Spleen (tissue), 11 donors: ENCODE measurements at regions not wholly inside any gene's neighbourhood (a gene's known extent, or its start where the extent isn't known, plus 50 kb on each side); places are given as distances from the start of the nearest gene placed in this dataset.

Experiments used
- DNase-seq: peaks from one replicate; pipeline ENCODE4 v3.0.0-alpha.2; 2020
- H3K27ac ChIP-seq, 8 donors: fragments of 200-600 bp; sonication (generic) in 7 of 8; 1 replicate in 4 of 8; 2 replicates in 4 of 8; pipeline versions ENCODE4 v1.5.0 to v1.8.0; 2016 to 2021; ENCODE audit warnings: inconsistent platforms in 4 of 8, mild to moderate bottlenecking in 4 of 8, moderate library complexity in 1 of 8
- H3K27me3 ChIP-seq, 7 donors: fragments of 200-600 bp; sonication (generic) in 6 of 7; replicated peaks in 1 of 7; 1 replicate in 4 of 7; 2 replicates in 3 of 7; pipeline versions ENCODE4 v1.5.0 to v1.8.0; 2016 to 2021; ENCODE audit warnings: inconsistent platforms in 3 of 7, mild to moderate bottlenecking in 1 of 7
- H3K36me3 ChIP-seq, 6 donors: fragments of 200-600 bp; sonication (generic) in 5 of 6; 1 replicate in 4 of 6; 2 replicates in 2 of 6; pipeline versions ENCODE4 v1.5.0 to v1.8.0; 2016 to 2021; ENCODE audit warnings: inconsistent platforms in 2 of 6
- H3K4me1 ChIP-seq, 6 donors: fragments of 200-600 bp; sonication (generic) in 5 of 6; 1 replicate in 3 of 6; 2 replicates in 3 of 6; pipeline versions ENCODE4 v1.5.0 to v1.8.0; 2016 to 2021; ENCODE audit warnings: inconsistent platforms in 3 of 6
- H3K4me3 ChIP-seq, 8 donors: fragments of 200-600 bp; sonication (generic) in 7 of 8; 1 replicate in 4 of 8; 2 replicates in 4 of 8; pipeline versions ENCODE4 v1.5.0 to v1.8.0; 2016 to 2021; ENCODE audit warnings: inconsistent platforms in 4 of 8, mild to moderate bottlenecking in 4 of 8, moderate library complexity in 2 of 8
- H3K9me3 ChIP-seq, 8 donors: fragments of 200-600 bp; sonication (generic) in 7 of 8; 1 replicate in 4 of 8; 2 replicates in 4 of 8; pipeline versions ENCODE4 v1.5.0 to v1.8.0; 2016 to 2021; ENCODE audit warnings: inconsistent platforms in 4 of 8
- CTCF ChIP-seq, 11 experiments: fragments of 200-600 bp in 7 of 11; fragments of 450-650 bp in 4 of 11; sonication (generic) in 4 of 11; IDR thresholded peaks in 8 of 11; conservative IDR thresholded peaks in 3 of 11; 1 replicate in 7 of 11; 2 replicates in 4 of 11; pipeline versions ENCODE4 v1.4.0 to v1.8.0; 2016 to 2021; ENCODE audit warnings: antibody characterized with exemption in 11 of 11, inconsistent platforms in 4 of 11, mild to moderate bottlenecking in 1 of 11
- POLR2A ChIP-seq, 3 donors: fragments of 450-650 bp; IDR thresholded peaks; one replicate each; pipeline ENCODE4 v1.5.1; 2017; ENCODE audit warnings: antibody characterized with exemption in 3 of 3, mild to moderate bottlenecking in 1 of 3
- POLR2AphosphoS5 ChIP-seq, 3 donors: sonication (generic); formaldehyde crosslinking; IDR thresholded peaks; one replicate each; pipeline ENCODE4 v1.5.1; 2017; ENCODE audit warnings: antibody characterized with exemption in 3 of 3
- WGBS, 5 donors: extraction: QIAGEN DNeasy Blood & Tissue Kit in 3 of 5; methylation state at CpG; one replicate each; pipeline versions ENCODE4 v1.1.5 to v1.1.7; 2013 to 2018; 5-methylcytosine and 5-hydroxymethylcytosine counted together
- intact Hi-C: fragments of 100-400 bp; cut with DNase I; formaldehyde crosslinking; loops from one replicate; pipeline ENCODE4 v1.15.0; 2023; ENCODE audit warnings: low total_unique reads
- donor health status: healthy with polysubstance abuse.
- donor health status: DM: no; HTN: no; CAD: no; lungs with moderate emphysema.
- donor health status: DM: no; HTN: no; CAD: no.
- donor health status: Bipolar disorder and iron deficiency.
- donor health status: healthy.
- donor health status: DM: no; HTN: no; CAD: no.
- donor health status: DM: yes; HTN: yes; CAD: no.

DNA sequence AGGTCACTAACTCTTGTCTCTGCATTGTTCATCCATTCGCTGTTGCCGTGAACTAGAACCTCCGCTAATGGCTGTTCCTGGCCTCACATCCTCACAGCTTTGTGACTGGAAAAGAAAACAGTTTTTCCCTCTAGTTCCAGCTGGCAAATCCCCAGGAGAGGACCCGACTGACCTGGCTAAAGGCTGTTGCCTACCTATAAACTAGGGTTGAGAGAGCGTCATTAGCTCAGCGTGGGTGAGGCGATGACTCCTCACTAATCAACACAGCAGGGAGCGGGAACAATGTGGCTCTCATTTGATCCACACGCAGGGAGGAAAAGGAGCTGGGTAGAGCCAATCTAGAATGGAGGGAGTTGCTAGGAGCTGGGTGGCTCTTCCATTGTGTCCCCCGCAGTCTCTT is 282.1 kb upstream of the IRX5 start:
- H3K4me1 ChIP-seq, result no peaks in the 10 kb centered on the region
- DNase-seq, result no peak
- no peak overlapping the region for H3K4me3 ChIP-seq
- WGBS, 5 donors, result 77 to 88% (median 84%) methylated on average over 10 of the region's 10 CpGs
- no peaks in the 10 kb centered on the region for H3K9me3 ChIP-seq
- TF ChIP-seq POLR2A (IDR thresholded peaks at IDR 0.05) (no peak), CTCF (IDR thresholded peaks at IDR 0.05 in 8 of 11, conservative IDR thresholded peaks at IDR 0.05 in 3 of 11) (no peak), POLR2AphosphoS5 (IDR thresholded peaks at IDR 0.05) (no peak)
- intact Hi-C loops, result no loop called here
- H3K27ac ChIP-seq, result no peak overlapping the region
- H3K36me3 ChIP-seq, result no peaks in the 10 kb centered on the region
- H3K27me3 ChIP-seq, result peaks cover 0 to 29% (median 0%) of the 10 kb centered on the region in 7 donors

DNA sequence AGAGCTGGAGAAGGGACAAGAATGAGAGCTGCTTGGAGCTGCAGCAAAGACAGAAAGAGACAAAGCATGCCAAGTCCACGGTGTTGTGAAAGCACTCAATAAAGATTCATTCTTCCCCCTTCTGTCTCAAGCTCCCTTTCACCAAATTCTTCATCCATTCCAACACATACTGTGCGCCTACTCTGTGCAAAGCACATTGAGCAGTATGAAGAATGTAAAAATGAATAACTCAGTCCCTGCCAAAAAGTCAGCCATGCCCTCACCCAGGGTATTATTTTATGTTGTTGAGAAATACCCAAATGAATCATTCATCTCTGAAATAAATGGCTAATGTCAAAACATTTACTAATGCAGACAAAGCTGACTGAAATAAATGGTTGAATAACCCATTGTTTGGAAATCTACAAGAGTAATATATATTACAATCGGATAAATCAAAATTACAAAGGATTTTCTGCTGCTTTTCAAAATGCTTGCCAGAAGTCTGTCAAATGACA is 282.9 kb upstream of the IRX5 start:
- no peak overlapping the region for H3K4me3 ChIP-seq
- no peak for TF ChIP-seq POLR2A (IDR thresholded peaks at IDR 0.05)
- TF ChIP-seq POLR2AphosphoS5 (IDR thresholded peaks at IDR 0.05), result no peak
- no peak for TF ChIP-seq CTCF (IDR thresholded peaks at IDR 0.05 in 8 of 11, conservative IDR thresholded peaks at IDR 0.05 in 3 of 11)
- H3K36me3 ChIP-seq, result no peaks in the 10 kb centered on the region
- no peaks in the 10 kb centered on the region for H3K9me3 ChIP-seq
- no peak for DNase-seq
- intact Hi-C loops, result no loop called here
- no peak overlapping the region for H3K27ac ChIP-seq
- 54 to 69% (median 67%) methylated on average over 3 of the region's 3 CpGs for WGBS, 5 donors
- peaks cover 0 to 34% (median 0%) of the 10 kb centered on the region in 7 donors for H3K27me3 ChIP-seq
- no peaks in the 10 kb centered on the region for H3K4me1 ChIP-seq

- no peak for DNase-seq
- no peak for TF ChIP-seq POLR2A (IDR thresholded peaks at IDR 0.05)
- TF ChIP-seq CTCF (IDR thresholded peaks at IDR 0.05 in 8 of 11, conservative IDR thresholded peaks at IDR 0.05 in 3 of 11), result no peak
- TF ChIP-seq POLR2AphosphoS5 (IDR thresholded peaks at IDR 0.05), result no peak
- no peak overlapping the region for H3K27ac ChIP-seq
- H3K4me1 ChIP-seq, result no peaks in the 10 kb centered on the region
- intact Hi-C loops, result no loop called here
- no peaks in the 10 kb centered on the region for H3K9me3 ChIP-seq
- H3K27me3 ChIP-seq, result peaks cover 0 to 31% (median 0%) of the 10 kb centered on the region in 7 donors
- H3K36me3 ChIP-seq, result no peaks in the 10 kb centered on the region
- 79 to 88% (median 81%) methylated on average over 3 of the region's 3 CpGs for WGBS, 5 donors
- H3K4me3 ChIP-seq, result no peak overlapping the region
Observed at GRCh38 chr16:54647216-54647615, 283.4 kb upstream of the IRX5 start.

DNA sequence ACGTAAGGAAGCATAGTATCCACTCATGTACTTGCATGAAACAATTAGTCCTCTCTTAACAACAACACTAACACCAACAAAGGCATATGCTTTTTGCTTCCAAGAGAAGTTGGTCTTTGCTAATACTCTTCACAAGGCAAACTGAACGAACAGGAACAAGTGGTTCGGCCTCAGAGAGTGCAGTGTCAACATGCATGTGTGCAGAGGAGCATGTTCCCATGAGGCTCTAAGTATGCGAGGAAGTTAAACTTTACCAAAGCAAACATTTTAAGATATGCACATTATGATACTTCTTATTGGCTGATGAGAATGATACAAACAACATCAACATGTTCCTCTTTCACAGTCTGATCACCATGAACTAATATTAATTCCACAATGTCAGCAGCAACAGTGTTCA is 285.3 kb upstream of the IRX5 start:
- no peak for TF ChIP-seq POLR2AphosphoS5 (IDR thresholded peaks at IDR 0.05)
- Histone ChIP-seq H3K27ac (no peak overlapping the region), H3K9me3 (no peaks in the 10 kb centered on the region), H3K36me3 (no peaks in the 10 kb centered on the region), H3K4me1 (no peaks in the 10 kb centered on the region), H3K4me3 (no peak overlapping the region), H3K27me3 (peaks cover 0 to 20% (median 0%) of the 10 kb centered on the region in 7 donors)
- intact Hi-C loops, result no loop called here
- no peak for DNase-seq
- 71 to 86% (median 82%) methylated on average over 4 of the region's 4 CpGs for WGBS, 5 donors
